Brain microvascular endothelial cell (primary cell): ENCODE measurements at regions not wholly inside any gene's neighbourhood (a gene's known extent, or its start where the extent isn't known, plus 50 kb on each side); places are given as distances from the start of the nearest gene placed in this dataset.
"Not testable (repeated sequence)": the region's sequence is repeated elsewhere in the genome, so short reads cannot be mapped to it uniquely, and the experiment has no call there.

Source experiments
- DNase-seq: peaks from one replicate; pipeline ENCODE4 v3.0.0-alpha.2; 2020
- H3K27ac ChIP-seq: fragments of 250-450 bp; sonication (Bioruptor Pico); 2 replicates; pipeline ENCODE4 v1.5.1; 2020; ENCODE audit warnings: mild to moderate bottlenecking, moderate library complexity
- H3K27me3 ChIP-seq: fragments of 250-450 bp; sonication (Bioruptor Pico); replicated peaks from 2 replicates; pipeline ENCODE4 v1.5.1; 2020; ENCODE audit warnings: mild to moderate bottlenecking
- H3K36me3 ChIP-seq: fragments of 250-450 bp; sonication (Bioruptor Pico); replicated peaks from 2 replicates; pipeline ENCODE4 v1.5.1; 2020; ENCODE audit warnings: mild to moderate bottlenecking
- H3K4me3 ChIP-seq: 2 replicates; pipeline ENCODE4 v1.5.1; 2011; ENCODE audit warnings: low read depth, mild to moderate bottlenecking, control low read depth, low read length, moderate library complexity
- CTCF ChIP-seq: IDR thresholded peaks from 2 replicates; pipeline ENCODE4 v1.5.1; 2011; ENCODE audit warnings: low read depth, mild to moderate bottlenecking, moderate library complexity, low read length, control low read depth, inconsistent platforms; ENCODE audit errors: missing control alignments
- in situ Hi-C: cut with HindIII; loops from 2 replicates; pipeline ENCODE4 v1.10.0; 2017; ENCODE audit warnings: low sequenced_read_pairs, low pct_ligation_motif_present

- no peak for TF ChIP-seq CTCF
- H3K27me3 ChIP-seq: no peaks in the 10 kb centered on the region
- in situ Hi-C loops: no loop called here
- DNase-seq: no peak
- H3K36me3 ChIP-seq: no peaks in the 10 kb centered on the region
- H3K27ac ChIP-seq: no peak overlapping the region
- no peak overlapping the region for H3K4me3 ChIP-seq
Observed at GRCh38 chr2:8599421-8600242, 82.2 kb upstream of the ID2 start.

GRCh38 chr2:8600456-8600855 lies 81.4 kb upstream of the ID2 start:
- H3K4me3 ChIP-seq: no peak overlapping the region
- DNase-seq: no peak
- no peak overlapping the region for H3K27ac ChIP-seq
- no peaks in the 10 kb centered on the region for H3K27me3 ChIP-seq
- no peaks in the 10 kb centered on the region for H3K36me3 ChIP-seq
- in situ Hi-C loops: no loop called here
- TF ChIP-seq CTCF: no peak

- no peaks in the 10 kb centered on the region for H3K36me3 ChIP-seq
- no peak overlapping the region for H3K4me3 ChIP-seq
- in situ Hi-C loops: no loop called here
- H3K27me3 ChIP-seq: no peaks in the 10 kb centered on the region
- DNase-seq: no peak
- no peak for TF ChIP-seq CTCF
- H3K27ac ChIP-seq: no peak overlapping the region
Observed at GRCh38 chr2:8602809-8603208, 79.0 kb upstream of the ID2 start.

GRCh38 chr2:8603356-8603755 lies 78.5 kb upstream of the ID2 start:
- in situ Hi-C loops, H3K36me3 ChIP-seq, H3K27me3 ChIP-seq, H3K4me3 ChIP-seq, DNase-seq, H3K27ac ChIP-seq: not testable (repeated sequence)

- in situ Hi-C loops: no loop called here
- no peaks in the 10 kb centered on the region for H3K36me3 ChIP-seq
- H3K27me3 ChIP-seq: no peaks in the 10 kb centered on the region
- no peak overlapping the region for H3K4me3 ChIP-seq
- no peak overlapping the region for H3K27ac ChIP-seq
- no peak for TF ChIP-seq CTCF
- no peak for DNase-seq
Observed at GRCh38 chr2:8604262-8604661, 77.6 kb upstream of the ID2 start.

- no peaks in the 10 kb centered on the region for H3K36me3 ChIP-seq
- in situ Hi-C loops: no loop called here
- peak; percentile 63 for DNase-seq
- no peak for TF ChIP-seq CTCF
- no peaks in the 10 kb centered on the region for H3K27me3 ChIP-seq
- H3K27ac ChIP-seq: peak overlapping the region; percentile 42
- H3K4me3 ChIP-seq: no peak overlapping the region
Observed at GRCh38 chr2:8605351-8606065, 76.3 kb upstream of the ID2 start.
